ENCODE measurements at regions not wholly inside any gene's neighbourhood (a gene's known extent, or its start where the extent isn't known, plus 50 kb on each side); places are given as distances from the start of the nearest gene placed in this dataset.

DNA sequence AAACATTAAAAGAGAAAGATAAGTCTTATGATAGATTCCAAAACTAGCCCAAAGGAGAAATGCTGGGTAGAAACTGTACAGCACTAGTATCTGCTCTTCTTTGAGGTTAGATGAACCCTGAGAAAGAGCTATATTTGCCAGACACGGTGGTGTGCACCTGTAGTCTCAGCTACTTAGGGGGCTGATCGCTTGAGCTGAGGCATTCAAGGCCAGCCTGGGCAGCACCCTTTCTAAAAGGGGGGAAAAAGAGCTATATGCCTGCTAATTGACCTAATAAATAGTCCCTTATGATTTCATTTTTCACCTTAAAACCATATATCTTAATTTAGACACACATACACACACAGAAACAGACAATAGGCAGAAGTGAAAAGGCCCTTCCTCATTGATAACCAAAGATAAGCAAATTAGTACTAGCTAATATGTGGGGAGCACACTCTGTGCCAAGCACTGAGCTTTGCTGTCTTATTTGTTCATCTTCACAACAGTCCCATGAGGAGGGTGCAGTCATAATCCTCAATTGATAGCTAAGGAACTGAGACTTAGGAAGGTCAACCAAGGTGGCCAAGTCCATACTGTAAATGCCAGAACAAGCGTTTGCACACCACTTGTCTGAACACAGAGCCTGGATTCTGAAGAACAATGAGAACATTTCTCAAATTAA lies 56.6 kb upstream of the NLK start:
- no peak for TF ChIP-seq POLR2AphosphoS5 (IDR thresholded peaks at IDR 0.05)
- TF ChIP-seq, protein P1, sequence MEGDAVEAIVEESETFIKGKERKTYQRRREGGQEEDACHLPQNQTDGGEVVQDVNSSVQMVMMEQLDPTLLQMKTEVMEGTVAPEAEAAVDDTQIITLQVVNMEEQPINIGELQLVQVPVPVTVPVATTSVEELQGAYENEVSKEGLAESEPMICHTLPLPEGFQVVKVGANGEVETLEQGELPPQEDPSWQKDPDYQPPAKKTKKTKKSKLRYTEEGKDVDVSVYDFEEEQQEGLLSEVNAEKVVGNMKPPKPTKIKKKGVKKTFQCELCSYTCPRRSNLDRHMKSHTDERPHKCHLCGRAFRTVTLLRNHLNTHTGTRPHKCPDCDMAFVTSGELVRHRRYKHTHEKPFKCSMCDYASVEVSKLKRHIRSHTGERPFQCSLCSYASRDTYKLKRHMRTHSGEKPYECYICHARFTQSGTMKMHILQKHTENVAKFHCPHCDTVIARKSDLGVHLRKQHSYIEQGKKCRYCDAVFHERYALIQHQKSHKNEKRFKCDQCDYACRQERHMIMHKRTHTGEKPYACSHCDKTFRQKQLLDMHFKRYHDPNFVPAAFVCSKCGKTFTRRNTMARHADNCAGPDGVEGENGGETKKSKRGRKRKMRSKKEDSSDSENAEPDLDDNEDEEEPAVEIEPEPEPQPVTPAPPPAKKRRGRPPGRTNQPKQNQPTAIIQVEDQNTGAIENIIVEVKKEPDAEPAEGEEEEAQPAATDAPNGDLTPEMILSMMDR (IDR thresholded peaks at IDR 0.05; ENCODE audit: poor library complexity, severe bottlenecking): no peak
- no peak for TF ChIP-seq RAD21 (conservative IDR thresholded peaks at IDR 0.05)
- no peak for TF ChIP-seq EZH2 (IDR thresholded peaks at IDR 0.05; ENCODE audit: borderline replicate concordance, insufficient read depth, low read length, poor library complexity, severe bottlenecking)
- no peak for TF ChIP-seq SMC3 (conservative IDR thresholded peaks at IDR 0.05; ENCODE audit: poor library complexity)
- no peak for TF ChIP-seq TAF1 (IDR thresholded peaks at IDR 0.05; ENCODE audit: low read depth)
- TF ChIP-seq EP300 (conservative IDR thresholded peaks at IDR 0.05; ENCODE audit: poor library complexity, severe bottlenecking): no peak
- TF ChIP-seq, protein P2, sequence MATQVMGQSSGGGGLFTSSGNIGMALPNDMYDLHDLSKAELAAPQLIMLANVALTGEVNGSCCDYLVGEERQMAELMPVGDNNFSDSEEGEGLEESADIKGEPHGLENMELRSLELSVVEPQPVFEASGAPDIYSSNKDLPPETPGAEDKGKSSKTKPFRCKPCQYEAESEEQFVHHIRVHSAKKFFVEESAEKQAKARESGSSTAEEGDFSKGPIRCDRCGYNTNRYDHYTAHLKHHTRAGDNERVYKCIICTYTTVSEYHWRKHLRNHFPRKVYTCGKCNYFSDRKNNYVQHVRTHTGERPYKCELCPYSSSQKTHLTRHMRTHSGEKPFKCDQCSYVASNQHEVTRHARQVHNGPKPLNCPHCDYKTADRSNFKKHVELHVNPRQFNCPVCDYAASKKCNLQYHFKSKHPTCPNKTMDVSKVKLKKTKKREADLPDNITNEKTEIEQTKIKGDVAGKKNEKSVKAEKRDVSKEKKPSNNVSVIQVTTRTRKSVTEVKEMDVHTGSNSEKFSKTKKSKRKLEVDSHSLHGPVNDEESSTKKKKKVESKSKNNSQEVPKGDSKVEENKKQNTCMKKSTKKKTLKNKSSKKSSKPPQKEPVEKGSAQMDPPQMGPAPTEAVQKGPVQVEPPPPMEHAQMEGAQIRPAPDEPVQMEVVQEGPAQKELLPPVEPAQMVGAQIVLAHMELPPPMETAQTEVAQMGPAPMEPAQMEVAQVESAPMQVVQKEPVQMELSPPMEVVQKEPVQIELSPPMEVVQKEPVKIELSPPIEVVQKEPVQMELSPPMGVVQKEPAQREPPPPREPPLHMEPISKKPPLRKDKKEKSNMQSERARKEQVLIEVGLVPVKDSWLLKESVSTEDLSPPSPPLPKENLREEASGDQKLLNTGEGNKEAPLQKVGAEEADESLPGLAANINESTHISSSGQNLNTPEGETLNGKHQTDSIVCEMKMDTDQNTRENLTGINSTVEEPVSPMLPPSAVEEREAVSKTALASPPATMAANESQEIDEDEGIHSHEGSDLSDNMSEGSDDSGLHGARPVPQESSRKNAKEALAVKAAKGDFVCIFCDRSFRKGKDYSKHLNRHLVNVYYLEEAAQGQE (IDR thresholded peaks at IDR 0.05; ENCODE audit: borderline replicate concordance): no peak
- TF ChIP-seq MXI1 (conservative IDR thresholded peaks at IDR 0.05; ENCODE audit: poor library complexity, severe bottlenecking): no peak
- Histone ChIP-seq H3K9ac (ENCODE audit: low read length) (no peak overlapping the region), H3K4me2 (ENCODE audit: low read length) (no peak overlapping the region), H3K9me2 (ENCODE audit: insufficient read depth, low read length) (no peaks in the 10 kb centered on the region), H3K27ac (ENCODE audit: low read length) (no peak overlapping the region), H3F3A (ENCODE audit: insufficient read depth, low read length, poor library complexity, severe bottlenecking) (no peaks in the 10 kb centered on the region), H3K4me3 (ENCODE audit: low read length) (no peak overlapping the region), H3K27me3 (ENCODE audit: insufficient read depth, low read depth, low read length) (no peaks in the 10 kb centered on the region), H4K20me1 (ENCODE audit: insufficient read depth) (no peaks in the 10 kb centered on the region), H3K79me2 (replicated peaks; ENCODE audit: insufficient read depth, low read length) (no peaks in the 10 kb centered on the region), H3K9me3 (ENCODE audit: low read length) (no peaks in the 10 kb centered on the region), H2AFZ (ENCODE audit: low read depth, low read length) (no peak overlapping the region), H3K36me3 (ENCODE audit: insufficient read depth, low read length) (no peaks in the 10 kb centered on the region)

DNA sequence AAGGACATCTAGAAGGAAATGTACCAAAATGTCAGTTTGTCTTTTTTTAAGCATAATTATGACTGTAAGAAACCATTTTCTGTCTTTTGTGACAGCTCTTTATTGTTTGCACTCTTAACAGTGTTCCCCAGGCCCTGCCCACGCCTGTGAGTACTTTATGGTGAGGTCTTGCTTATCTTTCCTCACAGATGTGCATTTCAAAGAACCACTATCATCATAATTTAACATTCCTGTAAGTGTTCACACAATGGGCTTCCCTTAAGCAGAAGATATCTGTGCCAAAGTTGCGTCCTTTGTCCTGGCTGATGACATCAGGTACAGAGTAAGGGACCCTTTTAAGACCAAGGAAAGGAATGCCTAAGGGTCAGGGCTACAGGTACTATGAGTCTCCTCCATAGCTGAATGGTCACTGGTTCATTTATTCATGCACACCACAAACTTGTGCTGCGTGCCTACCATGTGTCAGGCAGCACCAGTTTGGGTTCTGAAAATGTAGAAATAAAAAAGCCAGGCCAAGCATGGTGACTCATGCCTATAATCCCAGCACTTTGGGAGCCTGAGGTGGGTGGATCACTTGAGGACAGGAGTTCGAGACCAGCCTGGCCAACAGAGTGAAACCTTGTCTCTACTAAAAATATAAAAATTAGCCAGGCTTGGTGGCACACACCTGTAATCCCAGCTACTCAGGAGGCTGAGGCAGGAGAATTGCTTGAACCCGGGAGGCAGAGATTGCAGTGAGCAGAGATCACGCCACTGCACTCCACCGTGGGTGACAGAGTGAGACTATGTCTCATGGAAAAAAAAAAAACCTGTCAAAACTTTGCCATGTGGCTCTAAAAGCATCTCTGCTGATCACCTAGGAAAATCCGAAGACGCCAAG lies 55.4 kb upstream of the NLK start:
- Histone ChIP-seq H3K79me2 (replicated peaks; ENCODE audit: insufficient read depth, low read length) (no peaks in the 10 kb centered on the region), H3K4me3 (ENCODE audit: low read length) (no peak overlapping the region), H3F3A (ENCODE audit: insufficient read depth, low read length, poor library complexity, severe bottlenecking) (no peaks in the 10 kb centered on the region), H3K36me3 (ENCODE audit: insufficient read depth, low read length) (no peaks in the 10 kb centered on the region), H3K4me2 (ENCODE audit: low read length) (no peak overlapping the region), H3K27me3 (ENCODE audit: insufficient read depth, low read depth, low read length) (no peaks in the 10 kb centered on the region), H4K20me1 (ENCODE audit: insufficient read depth) (no peaks in the 10 kb centered on the region), H2AFZ (ENCODE audit: low read depth, low read length) (no peak overlapping the region), H3K9me3 (ENCODE audit: low read length) (no peaks in the 10 kb centered on the region), H3K9ac (ENCODE audit: low read length) (no peak overlapping the region), H3K9me2 (ENCODE audit: insufficient read depth, low read length) (no peaks in the 10 kb centered on the region), H3K27ac (ENCODE audit: low read length) (no peak overlapping the region)
- no peak for TF ChIP-seq RAD21 (conservative IDR thresholded peaks at IDR 0.05)
- TF ChIP-seq, protein P2 (IDR thresholded peaks at IDR 0.05; ENCODE audit: borderline replicate concordance): no peak
- no peak for TF ChIP-seq TAF1 (IDR thresholded peaks at IDR 0.05; ENCODE audit: low read depth)
- TF ChIP-seq, protein P1 (IDR thresholded peaks at IDR 0.05; ENCODE audit: poor library complexity, severe bottlenecking): no peak
- no peak for TF ChIP-seq MXI1 (conservative IDR thresholded peaks at IDR 0.05; ENCODE audit: poor library complexity, severe bottlenecking)
- no peak for TF ChIP-seq POLR2AphosphoS5 (IDR thresholded peaks at IDR 0.05)
- no peak for TF ChIP-seq EZH2 (IDR thresholded peaks at IDR 0.05; ENCODE audit: borderline replicate concordance, insufficient read depth, low read length, poor library complexity, severe bottlenecking)
- TF ChIP-seq SMC3 (conservative IDR thresholded peaks at IDR 0.05; ENCODE audit: poor library complexity): no peak

Data from neural cell (in vitro differentiated cells).